ENCODE measurements at regions not wholly inside any gene's neighbourhood (a gene's known extent, or its start where the extent isn't known, plus 50 kb on each side); places are given as distances from the start of the nearest gene placed in this dataset.

- TF ChIP-seq ELK1 (IDR thresholded peaks at IDR 0.05; ENCODE audit: borderline replicate concordance, low read depth, low read length) (no peak), POLR2A (IDR thresholded peaks at IDR 0.05; ENCODE audit: low read depth, low read length) (no peak), USF2 (IDR thresholded peaks at IDR 0.05; ENCODE audit: low read depth, low read length) (no peak), MXI1 (IDR thresholded peaks at IDR 0.05; ENCODE audit: borderline replicate concordance, low read depth, low read length) (no peak), BHLHE40 (IDR thresholded peaks at IDR 0.05; ENCODE audit: low read depth, low read length) (no peak), FOS (IDR thresholded peaks at IDR 0.05; ENCODE audit: low read depth, low read length) (no peak), RAD21 (IDR thresholded peaks at IDR 0.05; ENCODE audit: low read length) (no peak), CTCF (conservative IDR thresholded peaks at IDR 0.05; ENCODE audit: low read depth, low read length) (no peak), SMC3 (IDR thresholded peaks at IDR 0.05; ENCODE audit: low read depth, low read length) (no peak), RFX5 (IDR thresholded peaks at IDR 0.05; ENCODE audit: low read depth, low read length) (no peak), CHD1 (IDR thresholded peaks at IDR 0.05; ENCODE audit: low read depth, low read length) (no peak), MAFK (IDR thresholded peaks at IDR 0.05; ENCODE audit: low read depth, low read length) (no peak), MAZ (IDR thresholded peaks at IDR 0.05; ENCODE audit: borderline replicate concordance, low read depth, low read length) (no peak), RCOR1 (IDR thresholded peaks at IDR 0.05; ENCODE audit: insufficient replicate concordance, low read length) (no peak), NFE2L2 (IDR thresholded peaks at IDR 0.05; ENCODE audit: low read depth, low read length) (no peak), CEBPB (IDR thresholded peaks at IDR 0.05; ENCODE audit: low read depth, low read length) (no peak)
- no CpG with 5 or more reads among the region's 4 CpGs for WGBS, 2 experiments (ENCODE audit: extremely low coverage in 2 of 2, insufficient read length in 1 of 2)
- dilution Hi-C loops (cut with HindIII; ENCODE audit: low sequenced_read_pairs, unreplicated experiment), result no loop called here
- in situ Hi-C loops (cut with MboI; ENCODE audit: low sequenced_read_pairs), result no loop called here
- Histone ChIP-seq H3K18ac (ENCODE audit: low read depth, low read length) (no peak overlapping the region), H4K91ac (ENCODE audit: insufficient read depth, low read depth, low read length) (no peak overlapping the region), H3K4ac (ENCODE audit: low read depth, low read length) (no peak overlapping the region), H2AFZ (replicated peaks; ENCODE audit: low read length, poor library complexity) (no peak overlapping the region), H2BK20ac (ENCODE audit: low read depth, low read length) (no peak overlapping the region), H4K5ac (ENCODE audit: low read depth, low read length) (no peak overlapping the region), H3K9ac (ENCODE audit: low read depth, low read length) (no peak overlapping the region), H3K56ac (ENCODE audit: extremely low read depth, insufficient read depth, low read length) (no peak overlapping the region), H3K27me3 (ENCODE audit: control insufficient read depth, insufficient read depth, low read length) (peaks cover 12% of the 10 kb centered on the region), H3K9me1 (ENCODE audit: insufficient read depth, low read length) (no peaks in the 10 kb centered on the region), H3K27ac (ENCODE audit: insufficient read depth, low read length) (no peak overlapping the region), H2BK120ac (ENCODE audit: low read depth, low read length) (no peak overlapping the region), H3K9me3 (ENCODE audit: control insufficient read depth, insufficient read depth, low read length) (no peaks in the 10 kb centered on the region), H2BK5ac (ENCODE audit: low read depth, low read length, poor library complexity, severe bottlenecking) (no peak overlapping the region), H4K8ac (ENCODE audit: low read depth in 2 of 2, low read length in 2 of 2) (no peak overlapping the region), H2BK15ac (ENCODE audit: low read depth, low read length) (no peak overlapping the region), H3K79me1 (ENCODE audit: low read depth in 1 of 2, low read length in 2 of 2) (no peaks in the 10 kb centered on the region), H3K14ac (replicated peaks; ENCODE audit: low read depth, low read length) (no peak overlapping the region), H2AK5ac (ENCODE audit: low read depth, low read length) (no peak overlapping the region), H3K4me1 (ENCODE audit: control insufficient read depth, insufficient read depth, low read length) (no peaks in the 10 kb centered on the region), H3K4me2 (ENCODE audit: low read depth, low read length) (no peak overlapping the region), H3K36me3 (ENCODE audit: control insufficient read depth, insufficient read depth, low read length) (no peaks in the 10 kb centered on the region), H2AK9ac (replicated peaks; ENCODE audit: low read depth, low read length, poor library complexity) (no peak overlapping the region), H3K23ac (ENCODE audit: low read depth, low read length) (no peak overlapping the region), H3K4me3 (ENCODE audit: insufficient read depth, low read depth, low read length) (no peak overlapping the region), H4K20me1 (ENCODE audit: insufficient read depth, low read length) (no peaks in the 10 kb centered on the region)
- intact Hi-C loops (cut with micrococcal nuclease), result no loop called here
- ChIA-PET CTCF (no interaction called here), POLR2A (ENCODE audit: unreplicated experiment) (no interaction called here)
- BruUV-seq (replicated peaks), result no TSS peak
- DNase-seq (no peak), ATAC-seq (ENCODE audit: low read depth) (no peak)
Measured at GRCh38 chr1:114227059-114227458, 73.4 kb upstream of the SYT6 start.

Data from IMR-90 (cell line).